ENCODE measurements at regions not wholly inside any gene's neighbourhood (a gene's known extent, or its start where the extent isn't known, plus 50 kb on each side); places are given as distances from the start of the nearest gene placed in this dataset.

- H3K4me3 Mint-ChIP-seq (ENCODE audit: unreplicated experiment): no peak overlapping the region
These were observed 69.2 kb upstream of the PIK3CG start for GRCh38 chr7:106795877-106796231.

GRCh38 chr7:106797937-106798336 lies 67.1 kb upstream of the PIK3CG start:
- TF ChIP-seq CTCF (IDR thresholded peaks at IDR 0.05): no peak
- H3K36me3 Mint-ChIP-seq (ENCODE audit: unreplicated experiment): no peaks in the 10 kb centered on the region
- H3K27me3 Mint-ChIP-seq (ENCODE audit: unreplicated experiment): peaks cover 23% of the 10 kb centered on the region
- H3K9me3 Mint-ChIP-seq (ENCODE audit: unreplicated experiment): no peaks in the 10 kb centered on the region
- H3K4me1 Mint-ChIP-seq (ENCODE audit: unreplicated experiment): no peaks in the 10 kb centered on the region
- no peak for DNase-seq (ENCODE audit: extremely low spot score, unreplicated experiment)
- H3K4me3 Mint-ChIP-seq (ENCODE audit: unreplicated experiment): no peak overlapping the region
- no peak overlapping the region for H3K27ac Mint-ChIP-seq (ENCODE audit: unreplicated experiment)

More at GRCh38 chr7:106795877-106796231, 69.2 kb upstream of the PIK3CG start:
- Mint-ChIP-seq H3K27ac (ENCODE audit: unreplicated experiment) (no peak overlapping the region), H3K4me1 (ENCODE audit: unreplicated experiment) (no peaks in the 10 kb centered on the region), H3K27me3 (ENCODE audit: unreplicated experiment) (peaks cover 25% of the 10 kb centered on the region), H3K9me3 (ENCODE audit: unreplicated experiment) (no peaks in the 10 kb centered on the region), H3K36me3 (ENCODE audit: unreplicated experiment) (no peaks in the 10 kb centered on the region)
- TF ChIP-seq CTCF (IDR thresholded peaks at IDR 0.05): no peak
- no peak for DNase-seq (ENCODE audit: extremely low spot score, unreplicated experiment)

- H3K4me3 Mint-ChIP-seq (ENCODE audit: unreplicated experiment): no peak overlapping the region
- TF ChIP-seq CTCF (IDR thresholded peaks at IDR 0.05): no peak
- no peaks in the 10 kb centered on the region for H3K9me3 Mint-ChIP-seq (ENCODE audit: unreplicated experiment)
These were observed 62.5 kb upstream of the PIK3CG start for GRCh38 chr7:106802589-106802988.

GRCh38 chr7:106806556-106806955 lies 58.5 kb upstream of the PIK3CG start:
- no peak for TF ChIP-seq CTCF (IDR thresholded peaks at IDR 0.05)
- Mint-ChIP-seq H3K9me3 (ENCODE audit: unreplicated experiment) (no peaks in the 10 kb centered on the region), H3K4me3 (ENCODE audit: unreplicated experiment) (no peak overlapping the region), H3K27ac (ENCODE audit: unreplicated experiment) (no peak overlapping the region), H3K36me3 (ENCODE audit: unreplicated experiment) (no peaks in the 10 kb centered on the region), H3K4me1 (ENCODE audit: unreplicated experiment) (no peaks in the 10 kb centered on the region), H3K27me3 (ENCODE audit: unreplicated experiment) (peaks cover 36% of the 10 kb centered on the region)
- no peak for DNase-seq (ENCODE audit: extremely low spot score, unreplicated experiment)

More at GRCh38 chr7:106802589-106802988, 62.5 kb upstream of the PIK3CG start:
- no peak for DNase-seq (ENCODE audit: extremely low spot score, unreplicated experiment)
- no peak overlapping the region for H3K27ac Mint-ChIP-seq (ENCODE audit: unreplicated experiment)
- H3K4me1 Mint-ChIP-seq (ENCODE audit: unreplicated experiment): no peaks in the 10 kb centered on the region
- H3K36me3 Mint-ChIP-seq (ENCODE audit: unreplicated experiment): no peaks in the 10 kb centered on the region
- peaks cover 52% of the 10 kb centered on the region for H3K27me3 Mint-ChIP-seq (ENCODE audit: unreplicated experiment)

- no peaks in the 10 kb centered on the region for H3K4me1 Mint-ChIP-seq (ENCODE audit: unreplicated experiment)
- H3K27ac Mint-ChIP-seq (ENCODE audit: unreplicated experiment): no peak overlapping the region
- no peak for TF ChIP-seq CTCF (IDR thresholded peaks at IDR 0.05)
- peak; percentile 62 for DNase-seq (ENCODE audit: extremely low spot score, unreplicated experiment)
- H3K36me3 Mint-ChIP-seq (ENCODE audit: unreplicated experiment): no peaks in the 10 kb centered on the region
- H3K27me3 Mint-ChIP-seq (ENCODE audit: unreplicated experiment): peaks cover 33% of the 10 kb centered on the region
- H3K9me3 Mint-ChIP-seq (ENCODE audit: unreplicated experiment): no peaks in the 10 kb centered on the region
- no peak overlapping the region for H3K4me3 Mint-ChIP-seq (ENCODE audit: unreplicated experiment)
These were observed 57.6 kb upstream of the PIK3CG start for GRCh38 chr7:106807474-106807873.

Data from osteocyte (in vitro differentiated cells).